GM18873 (cell line): ENCODE measurements at regions not wholly inside any gene's neighbourhood (a gene's known extent, or its start where the extent isn't known, plus 50 kb on each side); places are given as distances from the start of the nearest gene placed in this dataset.
"Not testable (repeated sequence)": the region's sequence is repeated elsewhere in the genome, so short reads cannot be mapped to it uniquely, and the experiment has no call there.

Experiments
- ATAC-seq: cut with Tn5 transposase; IDR thresholded peaks from one replicate; pipeline ENCODE4 v1.9.1; 2021; ENCODE audit warnings: mild to moderate bottlenecking, moderate library complexity, moderate number of reproducible peaks; ENCODE audit not compliant: unreplicated experiment, low FRiP score

DNA sequence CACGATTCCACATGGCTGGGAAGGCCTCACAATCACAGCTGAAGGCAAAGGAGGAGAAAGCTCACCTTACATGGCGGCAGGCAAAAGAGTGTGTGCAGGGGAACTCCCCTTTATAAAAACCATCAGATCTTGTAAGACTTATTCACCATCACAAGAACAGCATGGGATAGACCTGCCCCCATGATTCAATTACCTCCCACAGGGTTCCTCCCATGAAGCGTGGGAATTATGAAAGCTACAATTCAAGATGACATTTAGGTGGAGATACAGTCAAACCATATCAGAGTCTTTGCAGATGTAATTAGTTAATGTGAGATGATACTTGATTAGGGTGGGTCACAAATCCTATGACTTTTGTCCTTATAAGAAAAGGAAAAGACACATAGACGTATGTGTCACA, 688.9 kb downstream of the GBE1 start:
- ATAC-seq = no peak

DNA sequence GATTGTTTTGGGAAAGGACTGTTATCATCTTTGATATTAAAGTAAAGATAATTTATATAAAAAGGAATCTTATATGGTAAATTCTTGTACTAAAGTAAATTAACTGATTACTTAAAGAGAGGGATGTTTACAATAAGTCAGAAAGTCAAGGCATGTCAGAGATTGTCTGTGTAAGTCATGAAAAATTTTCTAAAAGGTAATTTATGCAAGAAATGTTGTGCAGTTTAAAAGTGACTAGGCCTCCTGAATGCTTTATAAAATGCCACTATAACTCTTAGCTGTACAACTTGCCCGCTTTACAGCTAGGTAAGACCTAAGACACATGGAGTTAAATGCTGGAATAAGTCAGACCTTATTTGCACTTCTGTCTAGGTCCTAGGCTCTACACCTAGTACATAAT, 692.9 kb downstream of the GBE1 start:
- no peak for ATAC-seq

DNA sequence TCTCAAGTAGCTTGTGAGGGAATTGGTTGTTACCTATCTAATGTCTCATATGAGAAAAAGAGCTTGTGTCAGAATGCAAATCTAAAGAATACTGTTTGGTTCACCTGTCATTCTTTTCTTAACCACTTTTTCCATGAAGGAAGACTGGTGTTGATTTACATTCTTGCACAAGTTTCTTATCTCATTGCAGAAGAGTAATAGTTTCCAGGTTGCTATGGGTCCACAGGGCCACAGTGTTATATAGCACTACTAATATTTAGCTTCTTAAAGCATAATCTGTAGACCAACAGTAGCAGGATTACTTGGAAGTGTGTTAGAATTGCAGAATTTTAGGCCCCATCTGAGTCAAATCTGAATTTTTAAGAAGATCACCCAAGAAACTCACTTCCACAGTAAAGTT, 697.5 kb downstream of the GBE1 start:
- no peak for ATAC-seq

DNA sequence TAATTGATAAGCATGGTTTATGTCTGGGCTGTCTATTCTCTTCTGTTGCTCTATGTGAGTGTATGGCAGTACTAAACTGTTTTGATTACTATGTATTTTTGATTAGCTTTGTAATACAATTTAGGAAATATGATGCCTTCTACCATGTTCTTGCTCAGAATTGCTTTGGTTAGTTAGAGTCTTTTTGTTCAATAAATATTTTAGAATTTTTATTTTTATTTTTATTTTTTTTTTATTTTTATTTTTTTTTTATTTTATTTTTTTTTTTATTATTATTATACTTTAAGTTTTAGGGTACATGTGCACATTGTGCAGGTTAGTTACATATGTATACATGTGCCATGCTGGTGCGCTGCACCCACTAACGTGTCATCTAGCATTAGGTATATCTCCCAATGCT, 710.3 kb downstream of the GBE1 start:
- ATAC-seq = not testable (repeated sequence)

DNA sequence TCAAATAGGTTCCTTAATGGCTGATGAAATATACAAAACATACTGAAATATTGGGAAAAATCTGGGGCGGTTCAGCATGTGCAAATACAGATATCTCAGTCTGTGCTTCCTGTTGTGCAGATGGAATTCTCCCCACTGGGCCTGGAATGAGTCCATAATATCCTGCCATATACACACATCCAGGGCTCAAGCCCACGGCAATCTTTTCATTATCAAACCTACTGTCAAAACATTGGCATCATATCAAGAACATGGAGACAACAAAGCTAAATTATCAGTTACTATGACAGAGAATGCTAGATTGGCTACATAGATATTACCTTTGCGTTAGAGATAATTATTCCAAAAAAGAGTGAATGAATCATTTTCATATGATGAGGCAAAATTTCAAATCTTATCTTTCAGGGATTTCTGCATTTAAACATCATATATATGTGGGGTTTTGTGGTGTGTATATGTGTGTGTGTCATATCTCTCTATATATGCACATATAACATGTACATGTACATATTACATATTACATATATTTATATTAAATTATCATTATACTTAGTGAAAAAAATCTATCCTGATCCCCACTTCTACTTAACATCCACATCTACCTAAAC, 713.3 kb downstream of the GBE1 start:
- ATAC-seq = no peak

DNA sequence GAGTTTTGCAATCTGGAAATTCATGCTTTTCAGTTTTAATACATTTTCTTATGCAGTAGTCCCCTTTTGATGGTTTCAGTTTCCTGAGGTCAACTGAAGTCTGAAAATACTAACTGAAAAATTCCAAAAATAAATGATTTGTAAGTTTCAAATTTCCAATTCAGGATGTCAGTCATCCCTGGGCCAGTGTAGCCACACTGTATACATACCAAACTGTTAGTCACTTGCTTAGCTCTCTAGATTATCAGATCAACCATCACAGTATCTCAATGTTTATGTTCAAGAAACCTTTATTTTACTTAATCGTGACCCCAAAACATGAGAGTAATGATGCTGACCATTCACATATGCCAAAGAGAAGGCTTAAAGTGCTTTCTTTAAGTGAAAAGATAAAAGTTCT, 715.5 kb downstream of the GBE1 start:
- ATAC-seq = no peak

DNA sequence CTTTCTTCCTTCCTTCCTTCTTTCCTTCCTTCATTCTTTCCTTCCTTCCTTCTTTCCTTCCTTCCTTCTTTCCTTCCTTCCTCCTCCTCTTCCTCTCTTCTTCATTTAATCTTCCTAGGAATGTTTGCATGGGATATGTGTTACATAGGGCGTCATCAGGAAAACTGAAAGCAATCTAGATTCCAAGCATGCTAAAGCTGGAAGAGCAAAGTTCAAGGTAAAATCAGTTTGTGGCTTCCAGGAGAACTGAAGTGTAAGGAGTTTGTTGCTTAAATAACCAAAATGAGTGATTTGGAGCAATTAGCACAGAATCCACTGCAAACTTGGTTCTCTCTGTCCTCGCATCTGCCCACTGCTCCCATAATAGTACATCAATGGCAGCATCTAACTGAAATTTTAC, 716.2 kb downstream of the GBE1 start:
- ATAC-seq = no peak

DNA sequence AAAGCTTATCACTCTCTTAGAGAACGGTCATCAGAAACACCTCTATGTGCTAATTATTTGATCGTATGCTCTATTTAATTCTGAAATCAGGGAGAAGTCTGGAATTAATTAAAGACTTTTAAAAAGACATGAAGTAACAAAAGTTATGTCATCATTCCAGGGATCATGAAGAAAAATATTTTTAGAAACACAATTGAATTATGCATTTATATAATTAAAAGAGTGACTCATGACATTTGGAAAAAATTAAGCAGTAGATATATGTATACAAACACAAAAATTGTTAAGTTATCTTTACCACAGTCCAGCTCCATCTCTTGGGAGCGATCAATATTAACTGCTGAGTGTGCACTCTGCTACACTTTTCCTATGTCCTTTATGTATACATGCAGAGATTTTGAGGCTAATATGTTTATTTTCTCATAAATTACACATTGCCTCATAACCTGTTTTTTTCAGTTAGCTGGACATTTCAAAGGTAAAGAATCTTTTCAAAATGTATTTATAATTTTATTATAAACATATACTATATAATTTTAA, 717.7 kb downstream of the GBE1 start:
- ATAC-seq = no peak

DNA sequence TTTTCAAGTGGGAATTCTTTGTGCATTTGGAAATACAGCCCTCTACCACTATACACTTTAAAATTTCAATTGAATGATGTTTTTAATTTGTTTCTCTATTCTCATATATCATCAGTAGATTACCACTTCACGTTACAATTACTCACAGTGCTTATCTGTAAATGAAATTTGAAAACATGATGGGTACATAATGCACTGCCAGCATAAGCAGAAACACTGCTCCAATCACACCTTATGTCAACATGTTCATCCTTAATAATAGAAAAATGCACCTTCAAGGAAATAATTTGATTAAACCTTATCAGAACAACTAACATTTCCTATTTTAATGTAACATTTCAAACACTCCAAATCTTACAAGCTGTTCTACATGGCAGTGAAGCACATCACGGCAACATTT, 718.4 kb downstream of the GBE1 start:
- no peak for ATAC-seq

DNA sequence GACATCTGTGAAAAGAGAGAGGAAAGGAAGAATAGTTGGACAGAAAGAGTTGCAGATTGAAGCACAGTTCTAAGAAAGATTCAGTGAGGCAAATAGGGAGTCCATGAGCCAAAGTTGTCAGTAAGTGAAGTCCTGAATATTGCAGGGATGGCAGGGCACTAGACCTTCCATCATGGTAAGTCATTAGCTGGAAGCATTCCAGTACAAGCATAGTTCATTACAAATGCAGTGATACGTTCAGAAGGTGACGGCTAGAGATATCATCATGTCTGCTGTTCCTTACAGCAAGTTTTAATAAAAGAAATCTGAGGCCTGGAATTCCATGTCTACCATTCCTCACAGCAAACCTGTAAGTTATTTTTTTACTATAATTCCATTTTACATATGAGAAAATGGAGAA, 720.1 kb downstream of the GBE1 start:
- ATAC-seq = no peak

DNA sequence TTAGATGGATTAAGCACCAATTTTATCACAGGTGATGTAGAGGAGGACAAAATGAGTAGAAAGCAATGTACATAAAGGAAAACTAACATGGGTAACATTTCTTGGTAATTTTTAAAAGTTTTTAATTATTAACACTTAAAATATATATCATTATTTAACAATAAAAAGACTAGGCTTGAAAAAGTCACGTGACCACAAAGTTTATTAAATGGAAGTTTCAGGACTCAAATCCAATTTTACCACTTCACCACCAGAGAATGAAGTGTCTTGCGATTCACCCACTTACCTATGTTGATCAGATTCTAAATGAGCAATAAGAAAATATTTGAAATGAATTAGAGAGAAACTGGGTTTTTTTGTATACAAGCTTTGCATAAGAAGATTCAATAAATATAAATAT, 721.3 kb downstream of the GBE1 start:
- no peak for ATAC-seq

DNA sequence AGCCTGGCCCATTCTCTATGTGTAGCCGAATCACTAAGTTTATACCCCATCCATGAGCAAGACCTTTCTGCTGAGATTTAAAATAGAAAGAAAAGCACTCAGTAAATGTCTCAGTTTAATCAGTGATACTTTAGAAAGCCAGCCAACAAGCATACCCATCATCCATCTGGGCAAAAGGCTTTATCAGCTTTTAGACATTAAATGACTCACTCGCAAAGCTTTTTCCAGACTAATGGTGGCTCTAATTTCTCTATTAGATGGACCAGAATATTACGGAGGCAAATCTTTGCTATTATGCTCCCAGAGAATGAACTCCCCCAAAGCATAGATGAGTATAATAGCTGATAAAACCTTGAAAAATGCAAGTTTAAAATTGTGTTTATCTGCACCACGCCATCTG, 727.8 kb downstream of the GBE1 start:
- no peak for ATAC-seq

DNA sequence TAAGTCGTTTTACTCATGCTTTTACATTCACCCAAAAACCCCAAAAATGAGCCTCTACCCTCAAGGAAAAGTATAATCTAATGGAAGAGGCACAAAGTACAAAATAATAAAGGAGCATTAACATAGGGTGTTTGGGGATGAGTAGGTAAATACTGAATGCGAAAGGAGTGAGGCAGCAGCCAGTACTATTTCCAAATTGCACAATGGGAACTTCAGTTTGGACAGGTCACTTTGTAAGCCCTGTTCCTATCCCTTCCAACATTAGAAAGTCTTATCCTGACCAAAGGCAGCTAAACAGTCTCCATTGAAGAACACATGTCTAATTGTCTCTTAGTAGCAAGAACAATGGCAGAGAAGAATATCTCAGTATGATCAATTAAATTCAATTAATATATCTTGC, 728.3 kb downstream of the GBE1 start:
- no peak for ATAC-seq

DNA sequence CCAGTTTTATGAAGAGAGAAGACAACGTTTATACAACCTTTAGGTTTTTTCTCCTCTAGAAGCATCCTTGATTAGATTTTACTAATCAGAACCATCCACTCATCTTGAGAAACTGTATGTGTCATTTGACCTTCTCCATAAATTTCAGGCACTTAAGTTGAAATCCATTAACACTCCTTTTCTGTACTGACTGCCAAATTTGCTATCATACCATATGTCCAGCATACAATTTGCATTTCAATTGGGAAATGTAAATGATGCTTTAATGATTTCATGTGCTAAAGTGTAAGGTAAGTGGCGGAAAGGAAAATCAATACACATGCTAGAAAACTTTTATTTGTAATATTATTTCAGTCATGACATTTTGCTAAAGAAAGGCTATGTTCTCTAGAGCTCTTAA, 731.6 kb downstream of the GBE1 start:
- no peak for ATAC-seq

DNA sequence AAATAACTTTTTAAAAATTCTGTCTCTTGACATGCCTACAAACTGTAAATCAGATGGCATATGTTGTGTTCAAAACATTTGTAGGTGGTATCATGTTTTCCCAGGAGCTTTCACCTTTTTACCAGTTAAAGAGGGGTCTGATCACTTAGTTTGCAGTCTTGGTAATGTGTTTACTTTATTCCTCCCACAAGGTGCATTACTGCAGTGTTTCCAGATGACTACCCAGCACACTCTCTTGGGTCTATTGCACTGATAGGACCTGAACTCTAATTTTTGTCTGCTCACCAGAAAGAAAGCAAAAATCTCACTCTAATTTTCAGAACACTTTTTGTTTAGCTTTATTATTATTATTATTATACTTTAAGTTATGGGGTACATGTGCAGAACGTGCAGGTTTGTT, 734.1 kb downstream of the GBE1 start:
- ATAC-seq = no peak

DNA sequence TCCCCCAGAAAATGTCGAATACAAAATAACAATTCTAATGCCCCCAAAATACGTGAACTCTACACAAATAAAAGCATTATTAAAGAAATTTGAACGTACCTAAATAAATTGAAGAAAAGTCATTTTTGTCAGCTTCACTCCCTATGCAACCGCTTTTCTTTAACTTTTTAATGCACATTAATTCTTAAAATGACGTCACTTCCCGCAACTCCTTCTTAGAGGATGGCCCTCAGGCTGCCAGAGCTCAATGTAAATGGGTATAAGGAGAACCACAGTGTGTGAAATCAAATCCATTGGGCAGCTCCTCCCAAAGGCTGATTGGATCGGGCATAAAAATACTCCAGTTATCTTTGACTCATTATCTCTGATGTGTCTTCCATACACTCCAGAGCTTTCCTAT, 736.9 kb downstream of the GBE1 start:
- no peak for ATAC-seq

DNA sequence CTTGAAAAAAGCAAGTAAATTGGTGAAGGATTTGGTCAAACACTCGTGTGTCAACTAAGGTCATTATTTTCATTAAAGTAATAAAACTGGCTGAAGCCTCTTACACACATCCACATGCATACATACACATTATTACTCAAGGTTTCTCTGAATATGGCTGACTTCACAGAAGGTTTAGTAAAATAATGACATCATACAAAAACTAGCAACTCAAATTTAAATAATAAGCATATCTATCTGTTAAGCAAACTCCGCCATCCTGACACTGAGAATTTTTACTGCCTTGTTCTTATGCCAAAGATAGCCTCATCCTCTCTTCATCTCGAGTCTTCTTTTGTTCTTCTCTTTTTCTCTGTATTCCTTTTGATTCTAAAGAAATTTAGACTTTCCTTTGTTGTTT, 739.1 kb downstream of the GBE1 start:
- no peak for ATAC-seq

DNA sequence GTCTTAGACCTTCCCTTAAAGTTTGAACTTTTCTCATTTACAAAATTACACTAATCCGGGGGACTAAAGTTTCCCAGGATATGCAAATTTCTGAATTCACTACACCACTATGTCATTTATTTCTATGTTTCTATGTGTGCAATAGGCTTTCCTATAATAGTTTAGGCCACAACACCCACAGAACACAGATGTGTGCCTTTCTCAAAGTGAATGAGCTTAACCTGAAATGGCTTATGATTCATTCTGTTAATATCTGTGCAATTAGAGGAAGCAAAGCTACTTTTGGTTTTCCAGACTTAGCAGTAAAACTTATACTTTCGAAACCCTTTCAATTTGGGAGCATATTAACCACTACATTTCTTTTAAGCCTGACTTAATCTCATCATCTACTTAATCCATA, 748.1 kb downstream of the GBE1 start:
- no peak for ATAC-seq

DNA sequence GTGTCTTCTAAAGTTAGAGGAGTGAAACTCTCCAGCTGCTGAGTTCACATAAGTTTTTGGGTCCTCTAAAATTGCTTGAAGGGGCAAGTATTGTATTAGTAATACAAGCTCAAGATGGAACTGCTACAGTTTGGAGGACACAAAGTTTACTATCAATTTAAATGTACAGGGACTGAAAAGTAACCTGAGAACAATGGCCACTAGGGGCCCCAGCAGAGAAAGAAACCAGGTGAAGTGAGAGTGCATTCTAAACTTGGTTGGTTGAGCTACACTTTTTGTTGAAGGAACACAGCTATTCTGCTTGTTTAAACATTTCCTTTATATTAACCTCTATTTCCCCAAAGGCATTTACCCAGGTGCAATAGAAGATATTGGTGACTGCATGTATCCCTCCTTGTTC, 755.5 kb downstream of the GBE1 start:
- no peak for ATAC-seq

DNA sequence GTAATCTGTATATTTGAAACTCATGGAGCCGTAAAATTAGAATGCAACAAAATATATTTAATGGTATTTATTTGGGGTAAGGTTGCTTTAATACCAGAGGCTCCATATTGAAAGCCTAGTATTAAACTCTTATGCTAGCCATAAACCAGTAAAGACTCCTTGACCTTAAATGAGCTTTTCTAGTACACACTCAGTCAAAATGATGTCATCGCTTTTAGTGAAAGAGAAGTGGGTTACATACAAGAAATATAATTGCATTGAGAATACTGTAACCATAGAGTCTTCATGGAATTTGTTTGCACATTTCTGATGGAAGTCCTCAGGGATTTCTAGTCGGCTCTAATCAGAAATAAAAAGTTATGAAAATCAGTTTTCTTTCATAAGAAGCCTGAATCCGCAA, 757.6 kb downstream of the GBE1 start:
- no peak for ATAC-seq

DNA sequence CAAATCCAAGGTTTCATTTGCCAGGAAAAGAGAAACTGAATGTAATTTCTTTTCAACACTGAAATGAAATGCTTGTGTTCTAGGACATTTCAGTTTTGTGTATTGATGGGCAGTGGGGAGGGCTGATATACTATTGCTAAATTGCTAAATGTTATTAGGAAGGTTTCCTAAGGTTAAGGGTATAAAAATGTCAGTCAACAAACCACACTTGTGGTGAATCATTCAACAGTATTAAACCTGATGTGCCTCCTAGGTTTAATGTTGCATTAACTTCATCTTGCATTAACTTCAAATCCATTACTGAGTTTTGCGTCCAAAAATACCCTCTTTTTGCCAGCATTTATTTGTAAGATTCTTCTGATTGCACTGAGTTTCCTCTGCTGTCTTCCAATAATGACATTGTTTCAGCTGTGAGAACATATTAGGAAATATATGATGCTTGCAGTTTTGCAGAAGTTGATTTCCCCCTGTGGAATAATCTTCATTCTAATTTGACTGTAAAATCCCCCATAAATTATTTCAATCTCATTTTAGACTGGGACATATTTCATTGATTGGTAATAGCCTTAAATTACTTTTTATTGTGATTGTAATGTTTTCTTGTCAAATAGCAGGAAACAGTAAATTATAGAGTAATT, 758.3 kb downstream of the GBE1 start:
- no peak for ATAC-seq

DNA sequence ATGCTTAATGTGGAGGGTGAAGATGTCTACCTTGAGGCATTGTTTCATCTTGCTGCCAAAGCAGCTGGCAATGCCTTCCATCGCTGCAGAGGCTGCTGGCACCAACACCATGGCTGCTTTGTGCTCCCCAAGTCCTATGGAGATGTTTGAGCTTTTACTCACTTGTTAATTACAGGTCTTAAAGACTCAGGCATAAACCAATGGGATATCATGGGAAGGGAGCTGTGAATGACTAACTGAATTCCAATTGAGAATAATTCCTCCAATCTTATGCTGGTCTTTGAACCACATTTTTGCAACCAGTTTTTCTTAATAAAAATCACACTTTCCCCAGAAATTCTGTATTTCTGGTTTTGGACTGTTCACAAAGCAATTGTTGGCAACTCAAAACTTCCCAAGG, 762.0 kb downstream of the GBE1 start:
- no peak for ATAC-seq

DNA sequence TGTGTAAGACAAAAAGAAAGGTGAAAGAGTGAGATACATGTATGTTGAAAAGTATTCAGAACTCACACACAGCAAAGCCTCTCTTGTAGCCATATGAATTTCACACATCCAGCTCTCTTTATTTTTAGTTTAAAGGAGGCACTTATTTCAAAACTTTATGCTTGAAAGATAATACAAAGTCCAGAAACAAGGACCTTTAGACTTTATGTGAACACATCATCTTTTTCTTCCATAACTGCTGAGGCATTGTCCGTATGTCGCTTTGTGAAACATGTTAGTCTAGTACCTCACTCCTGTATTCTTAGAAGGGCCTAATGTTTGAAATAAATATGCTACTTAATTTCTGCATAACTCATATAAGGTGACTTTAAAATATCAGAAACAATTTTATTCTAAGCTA, 763.4 kb downstream of the GBE1 start:
- no peak for ATAC-seq
